ENCODE measurements at regions not wholly inside any gene's neighbourhood (a gene's known extent, or its start where the extent isn't known, plus 50 kb on each side); places are given as distances from the start of the nearest gene placed in this dataset.

DNA sequence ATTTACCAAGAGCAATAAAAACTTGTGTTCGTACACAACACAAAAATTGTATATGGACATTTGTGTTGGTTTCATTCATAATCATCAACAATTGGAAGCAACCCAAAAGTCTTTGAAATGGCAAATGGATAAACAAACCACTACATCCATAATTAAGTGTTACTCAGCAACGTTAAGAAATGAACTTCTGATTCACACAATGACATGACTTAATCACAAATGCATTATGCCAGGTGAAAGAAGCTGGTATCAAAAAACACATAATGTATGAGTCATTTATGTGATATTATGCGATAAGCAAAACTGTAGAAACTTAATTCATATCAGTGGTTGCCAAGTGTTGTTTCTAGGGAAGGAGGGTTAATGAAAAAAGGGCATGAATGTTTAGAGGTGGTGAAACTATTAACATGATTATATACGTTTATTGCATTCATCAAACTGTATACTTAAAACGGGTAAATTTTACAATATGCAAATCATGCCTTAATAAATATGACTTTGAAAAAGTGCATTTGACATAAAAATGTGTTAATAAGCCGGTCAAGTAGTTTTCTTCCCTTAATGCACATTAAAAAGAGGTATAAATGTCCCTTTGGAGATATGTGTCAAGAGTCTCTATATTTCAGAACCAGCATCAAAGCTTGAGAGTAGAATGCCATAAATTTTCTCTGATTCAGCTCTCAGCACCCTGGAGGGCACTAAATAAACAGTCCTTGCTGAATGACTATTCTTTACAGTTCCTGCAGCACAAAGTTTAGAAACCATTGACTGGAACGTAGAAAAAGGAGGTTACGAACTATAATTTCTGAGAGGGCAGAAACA, 84.8 kb upstream of the GRM3 start:
- TF ChIP-seq EZH2 (IDR thresholded peaks at IDR 0.05; ENCODE audit: borderline replicate concordance, low read depth, low read length, severe bottlenecking), result no peak
- TF ChIP-seq, protein P1, sequence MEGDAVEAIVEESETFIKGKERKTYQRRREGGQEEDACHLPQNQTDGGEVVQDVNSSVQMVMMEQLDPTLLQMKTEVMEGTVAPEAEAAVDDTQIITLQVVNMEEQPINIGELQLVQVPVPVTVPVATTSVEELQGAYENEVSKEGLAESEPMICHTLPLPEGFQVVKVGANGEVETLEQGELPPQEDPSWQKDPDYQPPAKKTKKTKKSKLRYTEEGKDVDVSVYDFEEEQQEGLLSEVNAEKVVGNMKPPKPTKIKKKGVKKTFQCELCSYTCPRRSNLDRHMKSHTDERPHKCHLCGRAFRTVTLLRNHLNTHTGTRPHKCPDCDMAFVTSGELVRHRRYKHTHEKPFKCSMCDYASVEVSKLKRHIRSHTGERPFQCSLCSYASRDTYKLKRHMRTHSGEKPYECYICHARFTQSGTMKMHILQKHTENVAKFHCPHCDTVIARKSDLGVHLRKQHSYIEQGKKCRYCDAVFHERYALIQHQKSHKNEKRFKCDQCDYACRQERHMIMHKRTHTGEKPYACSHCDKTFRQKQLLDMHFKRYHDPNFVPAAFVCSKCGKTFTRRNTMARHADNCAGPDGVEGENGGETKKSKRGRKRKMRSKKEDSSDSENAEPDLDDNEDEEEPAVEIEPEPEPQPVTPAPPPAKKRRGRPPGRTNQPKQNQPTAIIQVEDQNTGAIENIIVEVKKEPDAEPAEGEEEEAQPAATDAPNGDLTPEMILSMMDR (IDR thresholded peaks at IDR 0.05; ENCODE audit: borderline replicate concordance, extremely low read depth, low read length, poor library complexity, severe bottlenecking), result no peak
